NCI-H2081 (cell line): ENCODE measurements at regions not wholly inside any gene's neighbourhood (a gene's known extent, or its start where the extent isn't known, plus 50 kb on each side); places are given as distances from the start of the nearest gene placed in this dataset.
A peak's percentile ranks its signal among the peaks of the same experiment; 100 is the strongest.
"Not testable (repeated sequence)": the region's sequence is repeated elsewhere in the genome, so short reads cannot be mapped to it uniquely, and the experiment has no call there.

Source experiments
- DNase-seq, 2 experiments: peaks; one replicate each; lab custom pipeline; 2025; lab: John Stamatoyannopoulos, UW

DNA sequence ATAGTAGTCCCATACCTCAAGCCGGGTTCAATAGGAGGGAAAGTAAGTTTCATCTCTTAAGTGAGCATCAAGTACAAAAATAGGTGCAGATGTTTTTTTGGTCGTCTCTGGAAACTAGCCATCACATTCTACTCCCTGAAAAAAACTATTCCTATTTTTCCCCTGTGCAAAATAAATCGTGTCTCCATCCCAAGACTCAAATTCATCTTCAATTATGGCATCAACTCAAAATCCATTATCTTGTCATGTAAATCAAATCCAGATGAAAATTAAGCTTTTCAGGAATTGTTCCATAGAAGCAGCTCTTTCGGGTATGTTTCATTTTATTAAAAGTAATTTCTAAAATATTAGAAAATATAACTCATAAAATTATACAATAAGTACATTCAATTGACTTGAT lies 1368.4 kb downstream of the GRIK2 start:
- DNase-seq: no peak

DNA sequence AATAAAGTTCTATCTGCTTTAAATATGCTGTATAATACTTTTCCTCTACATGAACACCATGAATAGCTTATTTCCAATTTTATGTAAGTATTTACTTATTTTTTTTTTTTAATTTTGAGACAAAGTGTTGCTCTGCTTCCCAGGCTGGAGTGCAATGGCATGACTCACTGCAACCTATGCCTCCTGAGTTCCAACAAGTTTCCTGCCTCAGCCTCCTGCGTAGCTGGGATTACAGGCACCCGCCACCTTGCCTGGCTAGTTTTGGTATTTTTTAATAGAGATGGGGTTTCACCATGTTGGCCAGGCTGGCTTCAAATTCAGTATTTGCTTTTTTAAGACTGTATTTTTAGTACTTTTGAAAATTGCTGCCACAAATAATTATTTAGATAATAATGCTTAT lies 1365.9 kb downstream of the GRIK2 start:
- no peak for DNase-seq

DNA sequence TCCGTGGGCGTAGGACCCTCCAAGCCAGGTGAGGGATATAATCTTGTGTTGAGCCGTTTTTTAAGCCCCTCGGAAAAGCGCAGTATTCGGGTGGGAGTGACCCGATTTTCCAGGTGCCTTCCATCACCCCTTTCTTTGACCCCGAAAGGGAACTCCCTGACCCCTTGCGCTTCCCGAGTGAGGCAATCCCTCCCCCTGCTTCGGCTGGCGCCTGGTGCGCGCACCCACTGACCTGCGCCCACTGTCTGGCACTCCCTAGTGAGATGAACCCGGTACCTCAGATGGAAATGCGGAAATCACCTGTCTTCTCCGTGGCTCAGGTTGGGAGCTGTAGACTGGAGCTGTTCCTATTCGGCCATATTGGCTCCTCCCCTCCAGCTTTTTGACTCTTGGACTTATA lies 1365.0 kb downstream of the GRIK2 start:
- DNase-seq: not testable (repeated sequence)

DNA sequence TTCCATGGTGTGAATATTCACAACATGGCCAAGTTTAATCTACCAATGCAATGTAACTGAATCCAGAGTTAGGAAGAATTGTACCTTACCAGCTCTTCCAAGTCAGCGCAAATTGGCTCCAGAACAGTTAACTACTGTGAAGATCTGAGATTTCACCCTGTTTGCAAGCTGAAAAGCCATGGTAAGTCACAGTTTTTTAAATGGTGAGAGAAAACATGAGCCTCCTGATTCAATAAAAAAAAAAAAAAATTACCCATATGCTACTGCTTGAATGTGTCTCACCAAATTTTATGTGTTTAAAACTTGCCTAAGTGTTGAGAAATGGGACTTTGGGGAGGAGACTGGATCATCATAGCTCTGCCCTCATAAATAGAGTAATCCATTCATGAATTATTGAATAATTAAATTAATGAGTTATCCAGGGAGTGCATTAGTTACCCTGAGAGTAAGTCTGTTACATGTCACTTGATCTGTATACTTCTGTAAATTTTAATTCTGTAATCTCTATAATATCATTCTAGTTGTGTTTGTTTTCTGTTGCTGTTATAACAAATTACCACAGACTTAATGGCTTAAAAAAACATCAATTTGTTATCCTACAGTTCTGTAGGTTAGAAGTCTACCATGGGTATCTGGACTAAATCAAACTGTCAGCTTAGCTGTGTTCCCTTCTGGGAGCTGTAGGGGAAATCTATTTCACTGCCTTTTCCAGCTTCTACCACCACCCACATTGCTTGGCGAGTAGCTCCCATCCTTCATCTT lies 1355.9 kb downstream of the GRIK2 start:
- DNase-seq: no peak

DNA sequence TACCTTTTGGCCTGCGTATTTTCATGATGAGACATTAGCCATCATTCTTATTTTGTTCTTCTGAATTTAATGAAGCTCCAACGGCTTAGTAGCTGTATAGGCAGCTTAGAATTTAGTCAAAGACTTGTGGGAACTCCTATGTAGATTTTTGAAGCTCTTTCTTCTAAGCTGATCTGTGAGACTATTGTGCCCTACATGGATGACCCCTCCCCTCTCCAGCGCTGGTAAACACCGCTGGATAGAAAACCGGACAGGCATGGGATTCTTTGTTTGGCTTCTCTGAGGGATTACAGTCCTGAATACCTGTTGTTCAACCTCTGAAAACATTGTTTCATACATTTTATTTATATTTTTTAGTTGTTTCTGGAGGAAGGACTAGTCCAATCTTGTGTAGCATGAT lies 1353.4 kb downstream of the GRIK2 start:
- no peak for DNase-seq

DNA sequence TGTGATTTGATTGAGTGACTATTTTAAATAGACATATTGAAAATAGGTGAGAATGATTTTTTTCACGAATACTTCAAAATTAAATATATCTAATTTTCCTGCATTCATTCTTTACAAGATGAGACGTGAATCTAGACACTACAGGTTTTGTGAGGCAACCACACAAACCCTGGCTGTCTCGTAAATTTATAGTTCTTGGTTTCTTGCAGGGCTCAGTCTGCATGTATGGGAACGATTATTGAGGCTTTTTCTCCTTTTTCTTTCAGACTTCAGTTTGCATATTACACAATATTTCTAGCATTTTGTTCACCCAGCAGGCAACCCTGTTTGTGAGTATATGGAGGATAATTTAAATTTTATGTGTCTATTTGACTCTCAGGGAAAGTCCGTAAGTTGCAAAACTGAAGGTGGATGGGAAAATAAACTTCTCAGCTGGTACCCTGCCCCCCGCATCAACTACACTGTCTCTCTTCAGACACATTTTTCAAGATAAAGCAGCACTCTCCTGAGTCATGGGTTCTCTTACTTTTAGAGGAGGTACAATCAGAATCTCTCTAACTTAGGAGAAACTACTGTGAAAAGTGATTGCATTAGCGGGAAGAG lies 1349.3 kb downstream of the GRIK2 start:
- DNase-seq: no peak

DNA sequence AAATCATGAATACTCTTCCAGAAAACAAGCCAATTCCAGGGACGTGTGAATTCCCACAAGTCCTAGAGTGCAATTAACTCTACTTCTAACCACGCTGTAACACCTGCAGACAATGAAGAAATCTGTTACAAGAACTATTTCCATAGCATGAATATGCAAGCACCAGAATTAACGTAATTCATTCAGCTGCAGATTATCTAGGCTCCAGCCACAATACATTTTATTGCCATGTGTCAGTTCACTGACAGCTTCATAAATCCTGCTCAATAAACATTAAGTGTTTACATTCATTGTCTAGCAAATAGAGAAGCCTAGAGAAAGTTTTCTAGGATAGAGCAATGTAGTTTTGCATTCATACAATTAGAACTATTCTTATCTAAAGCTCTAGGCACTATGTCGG lies 1348.5 kb downstream of the GRIK2 start:
- no peak for DNase-seq

DNA sequence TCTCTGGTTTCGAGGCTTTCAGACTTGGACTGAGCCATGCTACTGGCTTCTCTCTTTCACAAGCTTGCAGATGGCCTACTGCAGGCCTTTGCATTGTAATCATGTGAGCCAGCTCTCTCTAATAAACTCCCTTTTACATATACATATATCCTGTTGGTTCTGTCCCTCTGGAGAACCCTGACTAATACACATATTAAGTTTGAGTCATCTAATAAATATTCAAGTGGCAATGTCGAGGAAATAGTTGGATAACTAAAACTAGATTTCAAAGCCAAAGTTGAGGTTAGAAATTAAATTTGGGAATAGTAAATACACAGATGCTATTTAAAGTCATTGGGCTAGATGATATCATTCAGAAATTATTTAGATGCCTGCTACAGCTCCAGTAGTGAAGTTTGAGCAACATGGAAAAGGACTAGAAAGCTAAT lies 1343.4 kb downstream of the GRIK2 start:
- no peak for DNase-seq

DNA sequence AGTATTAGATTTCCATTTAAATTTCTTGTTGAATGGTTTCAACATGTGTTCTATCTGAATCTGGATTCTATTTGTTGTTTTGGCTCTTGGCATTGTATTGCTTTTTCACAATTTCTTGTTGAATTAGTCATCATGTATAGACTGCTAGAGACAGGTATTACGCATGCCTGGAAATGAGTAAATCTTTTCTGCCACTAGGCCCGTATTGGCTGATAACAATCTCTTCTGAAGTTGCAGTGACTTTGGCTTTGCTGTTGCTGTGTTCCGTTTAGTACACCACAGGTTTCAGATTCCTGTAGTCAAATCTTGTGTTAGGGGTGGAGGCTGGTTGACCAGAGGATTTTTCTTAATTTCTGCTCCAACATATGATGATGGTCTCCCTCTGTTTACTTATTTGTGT lies 1339.4 kb downstream of the GRIK2 start:
- DNase-seq: no peak

DNA sequence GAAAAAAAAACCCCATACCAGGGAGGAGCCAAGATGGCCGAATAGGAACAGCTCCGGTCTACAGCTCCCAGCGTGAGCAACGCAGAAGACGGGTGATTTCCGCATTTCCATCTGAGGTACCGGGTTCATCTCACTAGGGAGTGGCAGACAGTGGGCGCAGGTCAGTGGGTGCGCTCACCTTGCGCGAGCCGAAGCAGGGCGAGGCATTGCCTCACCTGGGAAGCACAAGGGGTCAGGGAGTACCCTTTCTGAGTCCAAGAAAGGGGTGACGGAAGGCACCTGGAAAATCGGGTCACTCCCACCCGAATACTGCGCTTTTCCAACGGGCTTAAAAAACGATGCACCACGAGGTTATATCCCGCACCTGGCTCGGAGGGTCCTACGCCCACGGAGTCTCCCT lies 1328.6 kb downstream of the GRIK2 start:
- not testable (repeated sequence) for DNase-seq

DNA sequence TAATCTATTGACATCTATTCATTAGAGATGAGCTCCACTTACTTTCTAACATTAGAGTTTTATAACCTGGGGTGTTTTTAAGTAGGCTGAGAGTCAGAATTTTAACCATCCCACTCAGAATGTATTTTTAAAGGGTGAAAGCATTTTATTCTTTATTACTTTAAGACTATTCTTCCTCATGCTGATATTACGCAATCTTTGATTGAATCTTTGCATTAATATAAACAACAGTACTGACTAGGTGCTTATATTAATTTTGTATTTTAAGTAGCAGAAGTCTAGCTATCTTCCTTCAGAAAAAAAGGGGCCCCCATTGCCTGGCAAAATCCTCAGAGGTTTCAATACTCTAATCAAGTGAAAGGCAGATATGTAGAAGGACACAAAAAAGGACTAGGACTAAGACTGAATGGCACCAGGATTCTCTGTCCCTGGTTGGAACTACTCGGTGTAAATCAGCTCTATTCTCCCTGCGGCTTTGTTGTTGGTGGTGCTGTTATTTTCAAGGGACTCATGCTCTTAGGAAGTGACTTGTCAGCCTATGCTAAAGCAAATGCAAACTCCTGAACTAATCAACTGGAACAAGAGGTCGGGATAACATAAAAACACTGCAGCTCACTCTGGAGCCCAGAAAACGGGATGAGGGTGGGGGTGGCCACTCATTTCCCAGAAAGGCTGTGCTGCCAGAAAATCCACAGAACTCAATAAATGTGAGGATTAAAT lies 1324.4 kb downstream of the GRIK2 start:
- DNase-seq: no peak

DNA sequence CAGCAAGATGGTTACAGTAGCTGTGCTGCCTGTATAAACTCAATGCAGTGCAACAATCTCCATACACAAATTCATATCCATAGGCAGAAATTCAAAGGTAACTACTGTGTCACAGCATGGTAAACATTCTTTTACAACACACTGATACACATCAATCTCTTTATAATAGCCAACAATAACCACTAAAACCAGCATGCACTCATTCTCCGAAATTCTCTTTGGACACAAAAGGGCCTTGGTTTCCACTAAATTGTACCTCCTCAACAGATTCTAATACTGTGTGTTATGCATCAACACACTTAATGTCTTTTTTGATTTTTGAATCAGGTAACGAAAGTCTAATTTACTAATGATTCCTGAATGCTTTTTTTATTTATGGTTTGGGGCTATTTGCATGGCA lies 1323.7 kb downstream of the GRIK2 start:
- no peak for DNase-seq

DNA sequence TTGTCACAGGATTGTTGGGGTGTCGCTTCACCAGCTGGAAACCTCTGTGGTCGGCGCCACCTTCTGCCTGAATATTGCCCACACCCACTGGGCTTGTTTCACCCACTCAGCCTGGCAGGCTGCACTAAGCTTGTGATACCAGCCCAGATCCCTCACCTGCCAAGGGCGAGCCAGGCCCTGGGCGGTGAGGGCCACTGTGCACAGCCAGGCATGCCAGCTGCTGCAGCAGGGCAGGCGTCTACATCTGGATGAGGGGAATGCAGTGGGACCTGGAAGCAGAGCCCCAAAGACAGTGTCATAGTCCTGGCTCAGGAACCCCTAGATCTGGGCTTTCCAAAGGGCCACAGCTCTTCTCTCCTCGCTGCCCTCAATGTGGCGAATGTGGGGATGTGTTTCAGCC lies 1307.5 kb downstream of the GRIK2 start:
- no peak for DNase-seq

DNA sequence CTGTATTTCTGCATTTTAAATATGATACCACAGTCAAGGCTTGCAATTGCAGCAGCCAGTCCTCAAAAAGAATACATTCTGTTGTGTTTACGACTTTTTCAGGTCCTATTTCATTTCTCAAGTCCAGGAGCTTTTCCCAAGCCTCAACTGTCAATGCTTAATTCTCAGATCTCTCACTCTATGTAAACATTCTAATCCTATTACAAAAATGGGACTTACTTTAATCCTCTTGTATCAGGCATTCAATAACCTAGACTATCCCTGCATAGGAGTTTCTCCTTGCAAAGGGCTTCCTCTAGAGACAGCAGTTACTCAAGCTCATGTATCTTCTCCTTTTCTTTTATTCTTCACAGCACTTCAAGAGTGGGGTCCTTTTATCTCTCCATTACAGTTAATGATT lies 1293.0 kb downstream of the GRIK2 start:
- no peak for DNase-seq

DNA sequence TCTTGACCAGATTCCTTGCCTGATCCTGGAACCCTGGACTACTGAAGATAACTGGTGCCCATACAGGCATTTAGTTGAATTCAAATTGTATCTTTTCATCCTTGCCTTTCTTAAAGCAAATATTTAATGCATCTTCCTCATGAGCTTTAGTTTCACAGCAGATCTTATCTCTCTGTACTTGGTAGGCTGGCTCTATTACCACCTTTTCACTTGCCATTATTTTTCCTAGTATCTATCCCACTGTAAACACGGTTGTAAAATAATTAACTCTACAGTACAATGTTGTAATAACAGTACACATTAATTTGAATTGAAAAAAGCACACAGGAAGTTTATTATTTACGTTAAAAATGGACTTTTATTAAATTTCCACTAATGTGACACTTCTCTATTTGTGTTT lies 1286.9 kb downstream of the GRIK2 start:
- DNase-seq: no peak

DNA sequence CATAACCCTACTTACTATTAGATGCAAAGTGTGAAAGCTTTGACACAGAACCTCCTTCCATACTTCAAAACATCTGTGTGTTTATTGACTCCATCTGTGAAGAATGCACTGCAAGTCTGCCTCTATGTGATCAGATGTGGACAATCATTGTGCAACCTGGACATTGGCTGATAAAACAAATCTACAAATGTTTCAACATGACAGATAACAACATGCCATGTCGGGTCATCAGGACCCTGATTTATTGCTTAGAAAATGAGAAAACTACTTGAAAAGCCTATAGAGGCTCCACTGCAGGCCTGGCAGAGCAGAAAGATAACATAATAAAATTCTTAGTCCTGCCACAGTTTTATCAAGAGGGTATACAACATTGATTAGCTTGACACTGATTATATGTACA lies 1286.4 kb downstream of the GRIK2 start:
- no peak for DNase-seq

DNA sequence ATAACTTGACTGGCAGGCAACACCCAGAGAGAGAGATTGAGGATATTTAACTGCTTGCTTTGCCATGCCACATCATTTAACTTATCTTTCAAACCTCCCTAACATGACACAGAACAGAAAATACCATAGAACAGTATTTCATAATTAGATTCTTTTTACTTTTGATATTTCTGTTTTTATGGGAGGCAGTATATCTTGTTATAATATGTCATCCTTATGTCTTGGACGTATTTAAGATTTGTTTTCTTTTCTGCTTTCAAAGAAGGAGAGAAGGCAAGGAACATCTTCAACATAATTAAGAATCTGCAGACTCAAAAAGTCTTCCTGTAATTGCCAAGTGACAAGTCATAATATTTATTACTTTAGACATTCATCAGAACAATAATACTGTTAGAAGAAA lies 1283.7 kb downstream of the GRIK2 start:
- no peak for DNase-seq

DNA sequence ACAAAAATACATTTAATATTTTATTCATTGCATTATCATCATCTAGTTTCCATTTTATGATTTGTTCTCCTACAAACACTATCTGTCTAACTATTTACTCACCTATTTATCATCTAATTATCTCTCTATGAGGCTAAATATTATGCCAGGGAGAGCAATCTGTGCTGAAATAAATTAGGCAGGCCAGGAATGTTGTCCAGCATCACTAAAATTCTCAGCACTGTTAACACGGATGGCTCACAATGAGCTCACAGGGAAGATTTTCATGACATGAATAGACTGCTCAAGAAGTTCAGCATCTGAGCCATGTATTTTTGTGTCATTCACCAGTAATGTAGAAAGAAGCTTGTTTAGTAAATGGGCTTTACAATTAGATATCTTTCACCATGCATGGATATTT lies 1277.2 kb downstream of the GRIK2 start:
- DNase-seq: peak in 1 of 2 experiments; percentile 3

DNA sequence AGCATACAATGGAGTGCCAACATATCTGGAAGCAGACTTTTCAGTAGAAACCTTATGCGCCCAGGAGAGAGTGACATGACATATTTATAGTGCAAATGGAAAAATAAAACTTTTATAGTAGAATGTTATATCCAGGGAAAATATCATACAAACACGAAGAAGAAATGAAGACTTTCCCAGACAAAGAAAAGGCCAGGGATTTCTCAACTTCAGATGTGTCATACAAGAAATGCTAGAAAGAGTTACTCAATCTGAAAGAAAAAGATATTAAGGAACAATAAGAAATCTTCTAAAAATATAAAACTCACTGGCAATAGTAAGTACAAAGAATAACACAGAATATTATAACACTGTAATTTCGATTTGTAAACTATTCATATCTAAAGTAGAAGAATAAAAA lies 1269.3 kb downstream of the GRIK2 start:
- DNase-seq: no peak

DNA sequence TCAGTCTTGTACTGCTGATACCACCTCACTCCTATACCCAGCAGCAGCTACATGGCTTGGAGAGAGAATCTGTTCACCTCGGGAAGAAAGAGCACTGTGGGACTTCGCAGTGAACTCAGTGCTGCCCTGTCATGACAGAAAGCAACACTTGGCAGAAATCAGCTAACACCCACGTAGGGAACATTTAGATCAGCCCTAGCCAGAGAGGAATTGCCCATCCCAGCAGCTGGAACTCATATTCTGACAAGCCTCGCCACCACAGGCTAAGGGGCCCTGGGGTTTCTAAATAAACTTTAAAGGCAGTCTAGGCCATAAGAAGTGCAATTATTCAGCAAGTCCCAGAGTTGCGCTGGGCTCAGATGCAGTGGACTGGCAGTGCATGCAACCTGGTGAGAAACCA lies 1266.8 kb downstream of the GRIK2 start:
- DNase-seq: no peak

DNA sequence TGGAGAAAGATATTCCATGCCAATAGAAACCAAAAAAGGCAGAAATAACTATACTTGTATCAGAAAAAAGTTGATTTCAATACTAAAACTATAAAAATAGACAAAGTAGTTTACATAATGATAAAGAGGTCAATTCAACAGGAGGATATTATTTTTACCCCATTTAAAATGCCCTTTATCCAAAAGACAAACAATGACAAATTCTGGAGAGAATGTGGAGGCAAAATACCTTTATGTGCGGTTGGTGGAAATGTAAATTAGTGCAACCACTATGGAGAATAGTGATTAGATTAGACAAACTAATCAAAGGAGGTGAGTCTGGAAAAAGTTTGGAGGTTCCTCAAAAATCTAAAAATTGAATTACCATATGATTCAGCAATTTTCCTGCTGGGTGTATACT lies 1262.3 kb downstream of the GRIK2 start:
- DNase-seq: no peak

DNA sequence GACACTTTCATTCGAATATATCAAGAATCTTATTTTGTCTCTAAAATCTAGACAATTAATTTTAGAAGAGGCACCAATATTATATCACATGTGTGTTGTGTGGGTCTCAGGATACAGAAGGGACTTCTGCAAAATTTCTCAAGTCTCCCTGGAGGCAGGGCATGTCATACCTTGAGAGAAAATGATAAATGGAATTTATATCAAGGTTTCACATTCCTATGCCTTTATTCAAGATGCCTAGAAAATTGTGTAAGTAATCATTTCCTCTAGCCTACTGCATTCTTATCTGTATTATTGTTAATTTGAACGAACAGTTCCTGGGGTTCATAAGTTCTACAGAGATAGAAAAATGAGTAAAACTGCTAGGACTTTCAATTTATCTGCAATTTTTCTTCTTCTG lies 1247.9 kb downstream of the GRIK2 start:
- DNase-seq: no peak

DNA sequence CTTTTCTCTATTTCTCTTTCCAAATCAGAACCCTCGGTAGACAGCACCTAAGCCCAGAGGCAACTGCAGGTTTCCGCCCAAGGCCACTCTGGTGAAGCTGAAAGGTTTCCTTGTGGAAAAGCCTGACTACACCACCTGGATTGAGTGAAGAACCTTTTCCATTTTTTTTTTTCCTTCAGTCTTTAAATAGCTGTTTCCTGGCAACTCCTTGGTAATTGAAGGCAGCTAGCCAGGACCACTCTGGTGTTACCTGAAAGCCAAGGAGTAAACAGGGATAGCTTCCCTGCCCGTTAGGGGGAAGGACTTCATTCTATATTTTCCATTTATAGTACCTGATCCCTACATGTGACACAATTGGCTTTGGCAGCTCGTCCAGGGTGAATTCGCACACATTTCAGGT lies 1238.4 kb downstream of the GRIK2 start:
- no peak for DNase-seq
